GM23338 (cell line): ENCODE measurements at regions not wholly inside any gene's neighbourhood (a gene's known extent, or its start where the extent isn't known, plus 50 kb on each side); places are given as distances from the start of the nearest gene placed in this dataset.
A peak's percentile ranks its signal among the peaks of the same experiment; 100 is the strongest.

Experiments used
- ATAC-seq: fragments of 200-7000 bp; cut with Tn5 transposase; 3 replicates; pipeline ENCODE4 v1.9.1; 2020
- DNase-seq: peaks from one replicate; pipeline ENCODE4 v3.0.0-alpha.2; 2015; ENCODE audit warnings: low spot score
- H2AFZ ChIP-seq: fragments of 200-600 bp; sonication (generic); 2 replicates; pipeline ENCODE4 v1.8.0; 2016; ENCODE audit warnings: antibody characterized with exemption, mild to moderate bottlenecking, moderate library complexity
- H3F3A ChIP-seq: fragments of 200-600 bp; sonication (generic); replicated peaks from 2 replicates; pipeline ENCODE4 v1.8.0; 2017; ENCODE audit warnings: antibody characterized with exemption, mixed run types, low read depth
- H3K27ac ChIP-seq: fragments of 200-600 bp; sonication (generic); 2 replicates; pipeline ENCODE4 v1.6.1; 2016; ENCODE audit warnings: low read depth
- H3K27me3 ChIP-seq: fragments of 200-600 bp; sonication (generic); 2 replicates; pipeline ENCODE4 v1.8.0; 2016; ENCODE audit warnings: mild to moderate bottlenecking, mixed run types, moderate library complexity; ENCODE audit not compliant: insufficient read depth
- H3K36me3 ChIP-seq: fragments of 200-600 bp; sonication (generic); 2 replicates; pipeline ENCODE4 v1.8.0; 2016; ENCODE audit warnings: mild to moderate bottlenecking; ENCODE audit not compliant: insufficient read depth
- H3K4me1 ChIP-seq: fragments of 200-600 bp; sonication (generic); 2 replicates; pipeline ENCODE4 v1.8.0; 2016; ENCODE audit warnings: mild to moderate bottlenecking, moderate library complexity; ENCODE audit not compliant: insufficient read depth
- H3K4me2 ChIP-seq: fragments of 200-600 bp; sonication (generic); 2 replicates; pipeline ENCODE4 v1.7.1; 2017; ENCODE audit warnings: mixed run types
- H3K4me3 ChIP-seq: fragments of 200-600 bp; sonication (generic); 2 replicates; pipeline ENCODE4 v1.6.1; 2016; ENCODE audit warnings: mixed run types
- H3K79me2 ChIP-seq: fragments of 200-600 bp; sonication (generic); replicated peaks from 2 replicates; pipeline ENCODE4 v1.8.0; 2017; ENCODE audit warnings: mild to moderate bottlenecking; ENCODE audit not compliant: insufficient read depth
- H3K9me2 ChIP-seq: fragments of 200-600 bp; sonication (generic); 2 replicates; pipeline ENCODE4 v1.8.0; 2017; ENCODE audit not compliant: insufficient read depth
- H4K20me1 ChIP-seq: fragments of 200-600 bp; sonication (generic); replicated peaks from 2 replicates; pipeline ENCODE4 v1.8.0; 2017; ENCODE audit warnings: mild to moderate bottlenecking; ENCODE audit not compliant: insufficient read depth
- H3K27ac Mint-ChIP-seq: 2 replicates; pipeline ENCODE4 v1.8.0; 2020; ENCODE audit warnings: inconsistent platforms, mild to moderate bottlenecking, moderate library complexity, mixed read lengths
- H3K27me3 Mint-ChIP-seq: 3 replicates; pipeline ENCODE4 v1.8.0; 2022; ENCODE audit warnings: low read depth, mild to moderate bottlenecking, moderate library complexity, mixed read lengths, inconsistent platforms; ENCODE audit not compliant: insufficient read depth, poor library complexity
- H3K36me3 Mint-ChIP-seq: 3 replicates; pipeline ENCODE4 v1.8.0; 2021; ENCODE audit warnings: low read depth, mild to moderate bottlenecking, inconsistent platforms, moderate library complexity, mixed read lengths
- H3K4me1 Mint-ChIP-seq: 3 replicates; pipeline ENCODE4 v1.8.0; 2020; ENCODE audit warnings: mild to moderate bottlenecking, inconsistent platforms, mixed read lengths
- H3K4me3 Mint-ChIP-seq: 3 replicates; pipeline ENCODE4 v1.8.0; 2021; ENCODE audit warnings: moderate library complexity, mild to moderate bottlenecking, inconsistent platforms, mixed read lengths
- H3K9me3 Mint-ChIP-seq: 3 replicates; pipeline ENCODE4 v1.8.0; 2020; ENCODE audit warnings: moderate library complexity, mild to moderate bottlenecking, inconsistent platforms, mixed read lengths
- CREB1 ChIP-seq: fragments of 250-450 bp; sonication (Bioruptor Pico); IDR thresholded peaks from 2 replicates; pipeline ENCODE4 v1.5.0; 2020; ENCODE audit warnings: low read depth, mild to moderate bottlenecking, moderate library complexity
- CTCF ChIP-seq, 2 experiments: fragments of 200-600 bp in 1 of 2; sonication (generic) in 1 of 2; conservative IDR thresholded peaks; 2 replicates each; pipeline versions ENCODE4 v1.5.1 to v1.6.1; 2016 to 2017; ENCODE audit warnings: antibody characterized with exemption in 2 of 2, low read depth in 2 of 2, mild to moderate bottlenecking in 2 of 2, moderate library complexity in 1 of 2
- ETS1 ChIP-seq: IDR thresholded peaks from 2 replicates; pipeline ENCODE4 v1.6.1; 2016; ENCODE audit warnings: antibody characterized with exemption
- EZH2 ChIP-seq: fragments of 200-600 bp; sonication (generic); IDR thresholded peaks from one replicate; pipeline ENCODE4 v1.8.0; 2017; ENCODE audit warnings: antibody characterized with exemption, mild to moderate bottlenecking, low read depth; ENCODE audit not compliant: unreplicated experiment
- REST ChIP-seq: IDR thresholded peaks from one replicate; pipeline ENCODE4 v1.6.1; 2018; ENCODE audit warnings: antibody characterized with exemption; ENCODE audit not compliant: unreplicated experiment
- STAT1 ChIP-seq: IDR thresholded peaks from one replicate; pipeline ENCODE4 v1.6.1; 2016; ENCODE audit warnings: antibody characterized with exemption; ENCODE audit not compliant: unreplicated experiment
- ZNF331 ChIP-seq: fragments of 250-450 bp; sonication (Bioruptor Pico); IDR thresholded peaks from 2 replicates; pipeline ENCODE4 v1.5.0; 2020; ENCODE audit warnings: low read depth, mild to moderate bottlenecking, moderate library complexity

- peak; percentile 62 for DNase-seq
- no peaks in the 10 kb centered on the region; the same call in 2 of the 3 replicates for H3K4me1 Mint-ChIP-seq
Measured at GRCh38 chr6:11947063-11947462, 65.0 kb upstream of the HIVEP1 start.

GRCh38 chr6:11944111-11944510 lies 68.0 kb upstream of the HIVEP1 start:
- H3K79me2 ChIP-seq: no peaks in the 10 kb centered on the region
- Mint-ChIP-seq H3K9me3 (no peaks in the 10 kb centered on the region), H3K4me3 (no peak overlapping the region), H3K4me1 (no peaks in the 10 kb centered on the region; the same call in 1 of the 3 replicates), H3K27me3 (no peaks in the 10 kb centered on the region), H3K27ac (no peak overlapping the region), H3K36me3 (no peaks in the 10 kb centered on the region)
- DNase-seq (no peak), ATAC-seq (no peak)
- H3F3A ChIP-seq: no peaks in the 10 kb centered on the region
- H3K27ac ChIP-seq: no peak overlapping the region
- H4K20me1 ChIP-seq: no peaks in the 10 kb centered on the region
- H3K4me3 ChIP-seq: no peak overlapping the region
- H3K36me3 ChIP-seq: no peaks in the 10 kb centered on the region
- H3K4me2 ChIP-seq: no peak overlapping the region
- H3K4me1 ChIP-seq: no peaks in the 10 kb centered on the region
- H2AFZ ChIP-seq: no peak overlapping the region
- no peaks in the 10 kb centered on the region for H3K27me3 ChIP-seq
- no peaks in the 10 kb centered on the region for H3K9me2 ChIP-seq
- TF ChIP-seq EZH2: no peak
- no peak for TF ChIP-seq ZNF331 (CRISPR knock-in tag)
- no peak for TF ChIP-seq ETS1
- TF ChIP-seq CREB1: no peak
- no peak for TF ChIP-seq STAT1

More at GRCh38 chr6:11947063-11947462, 65.0 kb upstream of the HIVEP1 start:
- Histone ChIP-seq H3K9me2 (no peaks in the 10 kb centered on the region), H2AFZ (no peak overlapping the region), H3K79me2 (no peaks in the 10 kb centered on the region), H3K27me3 (no peaks in the 10 kb centered on the region), H3K36me3 (no peaks in the 10 kb centered on the region), H4K20me1 (no peaks in the 10 kb centered on the region), H3K4me3 (no peak overlapping the region), H3K4me2 (no peak overlapping the region), H3F3A (no peaks in the 10 kb centered on the region), H3K4me1 (no peaks in the 10 kb centered on the region), H3K27ac (no peak overlapping the region)
- no peak overlapping the region for H3K27ac Mint-ChIP-seq
- H3K9me3 Mint-ChIP-seq: no peaks in the 10 kb centered on the region
- no peaks in the 10 kb centered on the region for H3K27me3 Mint-ChIP-seq
- ATAC-seq: peak; percentile 87
- H3K4me3 Mint-ChIP-seq: no peak overlapping the region
- TF ChIP-seq CTCF (conservative IDR thresholded peaks at IDR 0.05; ENCODE audit: low read depth in 2 of 2) (peak; percentile 25 to 43), REST (no peak)
- H3K36me3 Mint-ChIP-seq: no peaks in the 10 kb centered on the region
